ENCODE measurements at regions not wholly inside any gene's neighbourhood (a gene's known extent, or its start where the extent isn't known, plus 50 kb on each side); places are given as distances from the start of the nearest gene placed in this dataset.

DNA sequence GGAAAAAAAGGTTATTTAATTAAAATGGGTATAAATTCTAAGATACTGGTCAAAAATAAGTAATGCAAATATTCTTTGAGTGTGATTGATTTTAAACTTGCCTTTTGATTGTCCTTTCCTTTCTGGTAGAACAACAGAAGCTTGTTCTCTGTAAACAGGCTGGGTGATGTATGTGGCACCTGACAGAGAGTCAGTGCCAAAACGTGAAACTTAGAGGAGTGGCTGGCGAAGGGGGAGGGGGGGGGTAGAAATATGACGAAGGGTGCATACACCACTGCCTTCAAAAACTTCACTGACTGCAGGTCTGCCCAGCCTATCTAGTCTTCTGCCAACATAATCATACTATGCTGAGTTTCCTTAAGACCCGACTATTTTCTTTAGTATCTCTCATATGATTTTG is 629.8 kb upstream of the SEMA6A start:
- H3K9ac ChIP-seq (ENCODE audit: control insufficient read depth, extremely low read depth, insufficient read depth, low read length) = no peak overlapping the region
- H3K4me3 ChIP-seq (ENCODE audit: control insufficient read depth in 2 of 3, extremely low read depth in 1 of 3, insufficient read depth in 2 of 3, low read depth in 1 of 3, low read length in 3 of 3) = no peak overlapping the region
- H3K36me3 ChIP-seq (ENCODE audit: control insufficient read depth in 2 of 2, extremely low read depth in 1 of 2, insufficient read depth in 2 of 2, low read length in 2 of 2) = no peaks in the 10 kb centered on the region
- H3K4me1 ChIP-seq (ENCODE audit: control insufficient read depth, extremely low read depth, insufficient read depth, low read length) = no peaks in the 10 kb centered on the region
- no peak for DNase-seq (ENCODE audit: low read depth, low spot score)
- FAIRE-seq = no peak
- H3K4me2 ChIP-seq (ENCODE audit: control insufficient read depth, extremely low read depth, insufficient read depth, low read depth, low read length) = no peak overlapping the region
- dilution Hi-C loops (cut with MboI; ENCODE audit: extremely low pct_ligation_motif_present, low sequenced_read_pairs) = no loop called here
- H3K27ac ChIP-seq (ENCODE audit: control insufficient read depth, insufficient read depth, low read length) = no peak overlapping the region
- no peaks in the 10 kb centered on the region for H3K27me3 ChIP-seq (ENCODE audit: control insufficient read depth, extremely low read depth, insufficient read depth, low read length)
- TF ChIP-seq, protein P1, sequence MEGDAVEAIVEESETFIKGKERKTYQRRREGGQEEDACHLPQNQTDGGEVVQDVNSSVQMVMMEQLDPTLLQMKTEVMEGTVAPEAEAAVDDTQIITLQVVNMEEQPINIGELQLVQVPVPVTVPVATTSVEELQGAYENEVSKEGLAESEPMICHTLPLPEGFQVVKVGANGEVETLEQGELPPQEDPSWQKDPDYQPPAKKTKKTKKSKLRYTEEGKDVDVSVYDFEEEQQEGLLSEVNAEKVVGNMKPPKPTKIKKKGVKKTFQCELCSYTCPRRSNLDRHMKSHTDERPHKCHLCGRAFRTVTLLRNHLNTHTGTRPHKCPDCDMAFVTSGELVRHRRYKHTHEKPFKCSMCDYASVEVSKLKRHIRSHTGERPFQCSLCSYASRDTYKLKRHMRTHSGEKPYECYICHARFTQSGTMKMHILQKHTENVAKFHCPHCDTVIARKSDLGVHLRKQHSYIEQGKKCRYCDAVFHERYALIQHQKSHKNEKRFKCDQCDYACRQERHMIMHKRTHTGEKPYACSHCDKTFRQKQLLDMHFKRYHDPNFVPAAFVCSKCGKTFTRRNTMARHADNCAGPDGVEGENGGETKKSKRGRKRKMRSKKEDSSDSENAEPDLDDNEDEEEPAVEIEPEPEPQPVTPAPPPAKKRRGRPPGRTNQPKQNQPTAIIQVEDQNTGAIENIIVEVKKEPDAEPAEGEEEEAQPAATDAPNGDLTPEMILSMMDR (optimal IDR thresholded peaks at IDR 0.05 in 1 of 3, IDR thresholded peaks at IDR 0.05 in 1 of 3, conservative IDR thresholded peaks at IDR 0.05 in 1 of 3; ENCODE audit: extremely low read depth in 1 of 3, insufficient read depth in 2 of 3, low read length in 3 of 3) = no peak
- TF ChIP-seq EZH2 (IDR thresholded peaks at IDR 0.05; ENCODE audit: low read length) = no peak
- H2AFZ ChIP-seq (ENCODE audit: control insufficient read depth, low read length) = no peak overlapping the region
- no peaks in the 10 kb centered on the region for H4K20me1 ChIP-seq (ENCODE audit: control insufficient read depth, extremely low read depth, insufficient read depth, low read length)
- no peaks in the 10 kb centered on the region for H3K9me3 ChIP-seq (ENCODE audit: control insufficient read depth, low read depth, low read length)
- H3K9me1 ChIP-seq (ENCODE audit: control insufficient read depth, extremely low read depth, insufficient read depth, low read length) = no peaks in the 10 kb centered on the region
- no peaks in the 10 kb centered on the region for H3K79me2 ChIP-seq (ENCODE audit: control insufficient read depth, insufficient read depth, low read length)

DNA sequence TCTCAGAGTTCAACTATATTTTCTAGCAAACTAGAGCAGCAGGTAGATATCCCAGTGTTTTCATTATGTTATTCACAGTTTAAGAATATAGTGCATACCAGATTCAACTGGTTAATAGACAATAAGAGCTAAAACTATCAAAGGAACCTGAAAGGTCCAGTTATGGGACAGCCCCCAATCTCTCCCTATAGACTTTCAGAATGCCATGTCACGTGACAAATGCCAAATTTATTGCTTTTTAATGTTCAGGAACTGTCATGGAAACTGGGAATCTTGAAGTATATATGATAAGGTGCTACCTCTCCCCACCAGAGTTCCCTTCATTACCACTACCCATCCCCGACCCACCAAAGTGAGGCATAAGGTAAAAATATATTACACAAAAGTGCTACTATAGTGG is 629.0 kb upstream of the SEMA6A start:
- Histone ChIP-seq H3K36me3 (ENCODE audit: control insufficient read depth in 2 of 2, extremely low read depth in 1 of 2, insufficient read depth in 2 of 2, low read length in 2 of 2) (no peaks in the 10 kb centered on the region), H3K79me2 (ENCODE audit: control insufficient read depth, insufficient read depth, low read length) (no peaks in the 10 kb centered on the region), H2AFZ (ENCODE audit: control insufficient read depth, low read length) (no peak overlapping the region), H3K9ac (ENCODE audit: control insufficient read depth, extremely low read depth, insufficient read depth, low read length) (no peak overlapping the region), H4K20me1 (ENCODE audit: control insufficient read depth, extremely low read depth, insufficient read depth, low read length) (no peaks in the 10 kb centered on the region), H3K27me3 (ENCODE audit: control insufficient read depth, extremely low read depth, insufficient read depth, low read length) (no peaks in the 10 kb centered on the region), H3K4me1 (ENCODE audit: control insufficient read depth, extremely low read depth, insufficient read depth, low read length) (no peaks in the 10 kb centered on the region), H3K27ac (ENCODE audit: control insufficient read depth, insufficient read depth, low read length) (no peak overlapping the region), H3K4me2 (ENCODE audit: control insufficient read depth, extremely low read depth, insufficient read depth, low read depth, low read length) (no peak overlapping the region), H3K9me1 (ENCODE audit: control insufficient read depth, extremely low read depth, insufficient read depth, low read length) (no peaks in the 10 kb centered on the region), H3K4me3 (ENCODE audit: control insufficient read depth in 2 of 3, extremely low read depth in 1 of 3, insufficient read depth in 2 of 3, low read depth in 1 of 3, low read length in 3 of 3) (no peak overlapping the region), H3K9me3 (ENCODE audit: control insufficient read depth, low read depth, low read length) (no peaks in the 10 kb centered on the region)
- dilution Hi-C loops (cut with MboI; ENCODE audit: extremely low pct_ligation_motif_present, low sequenced_read_pairs) = no loop called here
- no peak for FAIRE-seq
- no peak for DNase-seq (ENCODE audit: low read depth, low spot score)
- TF ChIP-seq, protein P1 (optimal IDR thresholded peaks at IDR 0.05 in 1 of 3, IDR thresholded peaks at IDR 0.05 in 1 of 3, conservative IDR thresholded peaks at IDR 0.05 in 1 of 3; ENCODE audit: extremely low read depth in 1 of 3, insufficient read depth in 2 of 3, low read length in 3 of 3) = no peak
- no peak for TF ChIP-seq EZH2 (IDR thresholded peaks at IDR 0.05; ENCODE audit: low read length)

Data from keratinocyte (primary cell).